Right lobe of liver (tissue), 4 donors: ENCODE measurements at regions not wholly inside any gene's neighbourhood (a gene's known extent, or its start where the extent isn't known, plus 50 kb on each side); places are given as distances from the start of the nearest gene placed in this dataset.
"Not testable (repeated sequence)": the region's sequence is repeated elsewhere in the genome, so short reads cannot be mapped to it uniquely, and the experiment has no call there.

Source experiments
- CTCF ChIP-seq, 4 donors: fragments of 200-600 bp in 3 of 4; fragments of 450-650 bp in 1 of 4; IDR thresholded peaks; one replicate each; pipeline versions ENCODE4 v1.5.1 to v1.8.0; 2016 to 2022; ENCODE audit warnings: antibody characterized with exemption in 4 of 4, mild to moderate bottlenecking in 2 of 4
- POLR2A ChIP-seq: fragments of 450-650 bp; IDR thresholded peaks from one replicate; pipeline ENCODE4 v1.6.1; 2017; ENCODE audit warnings: antibody characterized with exemption, mild to moderate bottlenecking
- donor health status: DM: no; HTN: no; CAD: no.
- donor health status: DM: no; HTN: no; CAD: no.
- donor health status: DM: no; HTN: yes; CAD: no.

- not testable (repeated sequence) for TF ChIP-seq CTCF (IDR thresholded peaks at IDR 0.05); POLR2A
Observed at GRCh38 chr7:65150105-65150504, 143.6 kb upstream of the ERV3-1 start.
